Endothelial cell of umbilical vein (primary cell): ENCODE measurements at regions not wholly inside any gene's neighbourhood (a gene's known extent, or its start where the extent isn't known, plus 50 kb on each side); places are given as distances from the start of the nearest gene placed in this dataset.
"Not testable (repeated sequence)": the region's sequence is repeated elsewhere in the genome, so short reads cannot be mapped to it uniquely, and the experiment has no call there.

Experiments used
- BruUV-seq: library from RNA; stranded (reverse); fragments of 400-500 nt; replicated peaks from 2 replicates; lab custom pipeline; 2021; lab: Mats Ljungman, UMichigan
- CTCF ChIA-PET: fragments of 300-600, 350-600 bp; sonication (Branson Sonifier 250); formaldehyde crosslinking; loops from one replicate; lab custom pipeline; 2021; ENCODE audit warnings: antibody characterized with exemption, inconsistent platforms; lab: Charles Lee
- POLR2A ChIA-PET: fragments of 300-600, 350-600 bp; sonication (Branson Sonifier 250); formaldehyde crosslinking; loops from one replicate; lab custom pipeline; 2021; ENCODE audit warnings: antibody characterized with exemption, inconsistent platforms; lab: Charles Lee
- DNase-seq: peaks from one replicate; pipeline ENCODE4 v3.0.0-alpha.2; 2011; ENCODE audit warnings: low read depth, low spot score
- FAIRE-seq: peaks from 2 replicates; lab custom pipeline; 2011; peaks lifted over from hg19 to GRCh38; lab: Jason Lieb, UNC
- H2AFZ ChIP-seq: 2 replicates; pipeline ENCODE4 v1.6.0; 2012; ENCODE audit warnings: low read depth, low read length, control low read depth, inconsistent platforms
- H3K27ac ChIP-seq: 2 replicates; pipeline ENCODE4 v1.5.1; 2011; ENCODE audit warnings: low read depth, mild to moderate bottlenecking, control low read depth, low read length, moderate library complexity; ENCODE audit not compliant: insufficient read depth
- H3K27me3 ChIP-seq, 2 experiments: 2 replicates each; pipeline versions ENCODE4 v1.6.0 to v1.6.1; 2011; ENCODE audit warnings: low read length in 2 of 2, mixed read lengths in 1 of 2; ENCODE audit not compliant: control insufficient read depth in 2 of 2, insufficient read depth in 2 of 2
- H3K36me3 ChIP-seq, 2 experiments: 2 replicates in 1 of 2; 3 replicates in 1 of 2; pipeline ENCODE4 v1.5.1; 2011; ENCODE audit warnings: low read length in 2 of 2, mild to moderate bottlenecking in 1 of 2, moderate library complexity in 1 of 2; ENCODE audit not compliant: control insufficient read depth in 2 of 2, insufficient read depth in 2 of 2; ENCODE audit errors: extremely low read depth in 1 of 2
- H3K4me1 ChIP-seq: 3 replicates; pipeline ENCODE4 v1.5.1; 2011; ENCODE audit warnings: mild to moderate bottlenecking, low read length; ENCODE audit not compliant: control insufficient read depth, insufficient read depth; ENCODE audit errors: extremely low read depth
- H3K4me2 ChIP-seq: 2 replicates; pipeline ENCODE4 v1.6.1; 2011; ENCODE audit warnings: low read length, control low read depth, mixed read lengths; ENCODE audit not compliant: insufficient read depth
- H3K4me3 ChIP-seq, 3 experiments: fragments of 200-600 bp in 1 of 3; sonication (generic), shearing (Covaris generic) in 1 of 3; replicated peaks in 1 of 3; 2 replicates each; pipeline ENCODE4 v1.5.1; 2011 to 2016; ENCODE audit warnings: control low read depth in 3 of 3, low read length in 3 of 3, mild to moderate bottlenecking in 2 of 3, inconsistent platforms in 1 of 3, low read depth in 1 of 3, moderate library complexity in 1 of 3; ENCODE audit not compliant: insufficient read depth in 1 of 3
- H3K79me2 ChIP-seq: 2 replicates; pipeline ENCODE4 v1.6.0; 2012; ENCODE audit warnings: low read length, inconsistent platforms; ENCODE audit not compliant: control insufficient read depth, insufficient read depth
- H3K9ac ChIP-seq: replicated peaks from 2 replicates; pipeline ENCODE3; 2011; ENCODE audit warnings: low read length, control low read depth; ENCODE audit not compliant: insufficient read depth; ENCODE audit errors: extremely low read depth
- H3K9me1 ChIP-seq: replicated peaks from 3 replicates; pipeline ENCODE4 v1.6.0; 2011; ENCODE audit warnings: mild to moderate bottlenecking, low read length; ENCODE audit not compliant: control insufficient read depth, insufficient read depth; ENCODE audit errors: extremely low read depth
- H3K9me3 ChIP-seq: replicated peaks from 2 replicates; pipeline ENCODE4 v1.5.1; 2012; ENCODE audit warnings: low read length, inconsistent platforms; ENCODE audit not compliant: control insufficient read depth, insufficient read depth
- H4K20me1 ChIP-seq: replicated peaks from 2 replicates; pipeline ENCODE3; 2011; ENCODE audit warnings: mild to moderate bottlenecking, low read length; ENCODE audit not compliant: control insufficient read depth, insufficient read depth; ENCODE audit errors: extremely low read depth
- FOS ChIP-seq: IDR thresholded peaks from 2 replicates; pipeline ENCODE4 v1.6.1; 2011; ENCODE audit warnings: mild to moderate bottlenecking, low read length, moderate library complexity, borderline replicate concordance; ENCODE audit not compliant: insufficient read depth
- POLR2AphosphoS5 ChIP-seq: IDR thresholded peaks from 2 replicates; pipeline ENCODE4 v1.6.1; 2012; ENCODE audit warnings: low read depth, mild to moderate bottlenecking, control low read depth, low read length, moderate library complexity; ENCODE audit not compliant: insufficient read depth
- dilution Hi-C: fragments of 300-500 bp; cut with MboI; formaldehyde crosslinking; loops from one replicate; pipeline ENCODE4 v1.15.0; 2019; ENCODE audit warnings: low sequenced_read_pairs; ENCODE audit not compliant: extremely low pct_ligation_motif_present
- intact Hi-C: fragments of 100-400 bp; cut with micrococcal nuclease; formaldehyde crosslinking; loops from one replicate; pipeline ENCODE4 v1.10.0; 2022
- TF ChIP-seq, protein P1 (sequence below): IDR thresholded peaks from 2 replicates; pipeline ENCODE4 v1.6.1; 2011; ENCODE audit not compliant: insufficient read depth, insufficient read length

DNA sequence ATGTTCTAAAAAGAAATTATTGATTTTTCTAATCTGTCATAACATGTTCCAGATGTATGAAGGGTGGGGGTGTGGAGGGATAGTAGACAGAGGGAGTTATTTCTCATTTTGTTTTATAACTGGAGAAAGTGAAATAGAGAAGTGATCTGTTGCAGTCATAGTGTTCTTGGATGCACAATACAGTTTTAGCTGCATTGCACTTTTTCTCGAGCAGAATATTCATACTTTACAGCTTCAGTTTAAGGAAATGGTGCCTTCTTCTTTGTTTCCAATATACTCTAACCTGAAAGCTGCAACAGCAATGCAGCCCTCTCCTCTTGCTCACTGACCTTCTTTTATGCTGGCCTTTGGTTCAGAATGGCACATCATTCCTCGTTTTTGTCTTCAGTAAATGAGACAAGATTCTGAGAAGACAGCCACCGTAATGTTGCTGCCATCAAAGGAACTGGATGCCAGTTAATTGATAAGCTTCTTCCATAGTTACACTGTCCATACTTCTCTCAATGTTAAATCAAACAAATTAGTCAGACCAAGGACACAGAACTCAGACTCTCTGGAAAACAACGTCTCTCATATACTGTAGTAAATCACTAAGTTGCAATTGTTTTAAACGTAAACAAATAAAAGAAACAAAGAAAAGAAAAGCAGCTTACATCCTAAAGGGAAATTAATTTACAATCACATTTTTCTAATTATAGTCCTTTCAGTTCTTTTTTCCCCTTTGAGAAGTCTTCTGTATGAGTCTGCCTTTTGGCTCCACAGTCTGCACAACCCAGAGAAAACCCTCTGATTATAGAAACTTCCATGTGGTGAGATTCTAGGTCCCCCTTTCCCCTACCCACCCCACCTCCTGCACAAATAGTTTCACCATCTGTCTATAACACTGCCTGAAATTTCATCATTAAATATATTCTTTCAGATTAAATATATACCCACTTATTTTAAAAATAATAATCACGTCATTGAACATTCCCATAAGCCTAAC lies 97.4 kb upstream of the UGP2 start:
- FAIRE-seq = no peak
- no peak for DNase-seq
- intact Hi-C loops (loop anchor here (2.0 kb wide), 1 partner anchor 97 kb away; the partner anchor contains the start of gene UGP2), dilution Hi-C loops (no loop called here)
- H3K9me3 ChIP-seq = no peaks in the 10 kb centered on the region
- TF ChIP-seq FOS (no peak), POLR2AphosphoS5 (no peak)
- TF ChIP-seq, protein P1, sequence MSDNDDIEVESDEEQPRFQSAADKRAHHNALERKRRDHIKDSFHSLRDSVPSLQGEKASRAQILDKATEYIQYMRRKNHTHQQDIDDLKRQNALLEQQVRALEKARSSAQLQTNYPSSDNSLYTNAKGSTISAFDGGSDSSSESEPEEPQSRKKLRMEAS = no peak
- BruUV-seq = no TSS peak
- peaks cover 19% of the 10 kb centered on the region for H3K4me1 ChIP-seq
- no peaks in the 10 kb centered on the region for H3K79me2 ChIP-seq
- no peaks in the 10 kb centered on the region for H3K36me3 ChIP-seq
- no peak overlapping the region for H3K9ac ChIP-seq
- no peak overlapping the region for H3K4me2 ChIP-seq
- H4K20me1 ChIP-seq = no peaks in the 10 kb centered on the region
- peak overlapping the region; percentile 33 for H2AFZ ChIP-seq
- ChIA-PET POLR2A (no interaction called here), CTCF (interaction anchor here (1.6 to 1.9 kb wide), 2 partner anchors 9 to 66 kb away, joined by 4 to 9 read pairs; no protein-coding TSS in a partner anchor)
- no peaks in the 10 kb centered on the region for H3K27me3 ChIP-seq
- H3K9me1 ChIP-seq = no peaks in the 10 kb centered on the region
- no peak overlapping the region for H3K27ac ChIP-seq
- no peak overlapping the region for H3K4me3 ChIP-seq

DNA sequence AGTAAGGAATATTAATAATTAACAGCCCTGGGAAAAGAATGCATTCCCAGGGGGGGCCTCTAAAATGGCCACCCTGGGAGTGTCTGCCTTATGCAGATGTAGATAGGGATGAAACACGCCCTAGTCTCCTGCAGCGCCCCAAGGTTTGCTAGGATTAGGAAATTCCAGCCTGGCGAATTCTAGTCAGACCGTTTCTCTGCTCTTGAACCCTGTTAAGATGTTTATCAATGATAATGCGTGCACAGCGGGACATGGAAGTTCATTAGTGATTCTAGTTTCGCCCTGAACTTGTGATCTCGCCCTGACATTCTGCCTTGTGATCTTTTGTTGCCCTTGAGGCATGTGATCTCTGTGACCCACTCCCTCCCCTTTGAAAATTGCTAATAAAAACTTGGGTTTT lies 95.1 kb upstream of the UGP2 start:
- H3K27ac ChIP-seq, H2AFZ ChIP-seq, POLR2A ChIA-PET, H3K79me2 ChIP-seq, H3K4me3 ChIP-seq, H3K9me1 ChIP-seq, H3K9me3 ChIP-seq, FAIRE-seq, dilution Hi-C loops, intact Hi-C loops, BruUV-seq, H3K36me3 ChIP-seq, H4K20me1 ChIP-seq, H3K27me3 ChIP-seq, H3K9ac ChIP-seq, DNase-seq, H3K4me2 ChIP-seq: not testable (repeated sequence)
- CTCF ChIA-PET = interaction anchor here (1.6 kb wide), 1 partner anchor 10 kb away, joined by 4 read pairs; no protein-coding TSS in a partner anchor
- peaks cover 11% of the 10 kb centered on the region for H3K4me1 ChIP-seq
